Motor neuron (in vitro differentiated cells): ENCODE measurements at regions not wholly inside any gene's neighbourhood (a gene's known extent, or its start where the extent isn't known, plus 50 kb on each side); places are given as distances from the start of the nearest gene placed in this dataset.

ENCODE experiments used
- ATAC-seq, 8 experiments: fragments of 200-7000 bp; cut with Tn5 transposase; replicated peaks in 6 of 8; 2 replicates each; pipeline ENCODE4 v1.8.0; 2021; ENCODE audit warnings: mild to moderate bottlenecking in 8 of 8, moderate library complexity in 8 of 8
- H3K27ac ChIP-seq, 2 donors: fragments of 250-450 bp; sonication (Bioruptor Pico); 2 replicates each; pipeline ENCODE4 v1.9.0; 2021; ENCODE audit warnings: antibody characterized with exemption in 2 of 2, mild to moderate bottlenecking in 2 of 2, moderate library complexity in 1 of 2
- H3K4me1 ChIP-seq, 2 donors: fragments of 250-450 bp; sonication (Bioruptor Pico); replicated peaks in 1 of 2; 2 replicates each; pipeline ENCODE4 v1.6.1; 2021; ENCODE audit warnings: antibody characterized with exemption in 2 of 2, mild to moderate bottlenecking in 2 of 2, moderate library complexity in 1 of 2
- H3K4me3 ChIP-seq, 5 donors: fragments of 250-450 bp; sonication (Bioruptor Pico); 2 replicates each; pipeline ENCODE4 v1.9.0; 2021; ENCODE audit warnings: antibody characterized with exemption in 5 of 5, mild to moderate bottlenecking in 5 of 5, moderate library complexity in 4 of 5
- WGBS, 10 experiments: fragments of 450-650 bp; shearing (Covaris generic); methylation state at CpG; one replicate each; pipeline ENCODE4 v1.0.0; 2022; 5-methylcytosine and 5-hydroxymethylcytosine counted together
- in situ Hi-C, 9 experiments: fragments of 400-800 bp; cut with MboI; loops; one replicate each; pipeline ENCODE4 v1.15.0; 2021; ENCODE audit warnings: low sequenced_read_pairs in 9 of 9, low pct_unique_long_range_greater_than_20kb in 2 of 9; ENCODE audit not compliant: unreplicated experiment in 9 of 9

GRCh38 chr14:53709381-53709780, 247.2 kb downstream of the BMP4 start:
- H3K4me3 ChIP-seq: no peak overlapping the region
- in situ Hi-C loops: no loop called here
- ATAC-seq: no peak
- H3K27ac ChIP-seq: no peak overlapping the region
- H3K4me1 ChIP-seq: no peaks in the 10 kb centered on the region
- WGBS, 10 experiments: 100% methylated on average over 1 of the region's 3 CpGs; no CpG with 5 or more reads in 9 of the 10 experiments

GRCh38 chr14:53703457-53703856, 253.2 kb downstream of the BMP4 start:
- H3K4me1 ChIP-seq: no peaks in the 10 kb centered on the region
- ATAC-seq: no peak
- in situ Hi-C loops: no loop called here
- H3K27ac ChIP-seq: no peak overlapping the region
- no peak overlapping the region for H3K4me3 ChIP-seq

- no peak for ATAC-seq
- no peaks in the 10 kb centered on the region for H3K4me1 ChIP-seq
- in situ Hi-C loops: no loop called here
- no peak overlapping the region for H3K4me3 ChIP-seq
- H3K27ac ChIP-seq: no peak overlapping the region
- WGBS, 10 experiments: 0 to 95% (median 54%) methylated on average over 1 to 3 of the region's 3 CpGs
These were observed 255.3 kb downstream of the BMP4 start for GRCh38 chr14:53701108-53701875.

- no peaks in the 10 kb centered on the region for H3K4me1 ChIP-seq
These were observed 260.2 kb downstream of the BMP4 start for GRCh38 chr14:53696217-53696965.

GRCh38 chr14:53695692-53696214, 260.9 kb downstream of the BMP4 start:
- in situ Hi-C loops: no loop called here
- H3K4me1 ChIP-seq: no peaks in the 10 kb centered on the region
- peak in 2 of 8 experiments; percentile 15 to 53 for ATAC-seq
- H3K4me3 ChIP-seq: no peak overlapping the region
- WGBS, 10 experiments: 71 to 94% (median 85%) methylated on average over 1 to 2 of the region's 2 CpGs; no CpG with 5 or more reads in 3 of the 10 experiments
- no peak overlapping the region for H3K27ac ChIP-seq

More at GRCh38 chr14:53696217-53696965, 260.2 kb downstream of the BMP4 start:
- H3K27ac ChIP-seq: no peak overlapping the region
- 47 to 100% (median 81%) methylated on average over 1 to 3 of the region's 3 CpGs; no CpG with 5 or more reads in 1 of the 10 experiments for WGBS, 10 experiments
- peak in 1 of 8 experiments; percentile 47 for ATAC-seq
- H3K4me3 ChIP-seq: no peak overlapping the region
- in situ Hi-C loops: no loop called here

- in situ Hi-C loops: no loop called here
- 40 to 100% (median 67%) methylated on average over 1 of the region's 1 CpG; no CpG with 5 or more reads in 3 of the 10 experiments for WGBS, 10 experiments
- Histone ChIP-seq H3K27ac (no peak overlapping the region), H3K4me1 (no peaks in the 10 kb centered on the region), H3K4me3 (no peak overlapping the region)
- peak in 6 of 8 experiments; percentile 62 to 97 (median 74) for ATAC-seq
These were observed 263.7 kb downstream of the BMP4 start for GRCh38 chr14:53692885-53693284.

GRCh38 chr14:53692451-53692850, 264.2 kb downstream of the BMP4 start:
- H3K4me3 ChIP-seq: no peak overlapping the region
- ATAC-seq: peak in 2 of 8 experiments; percentile 4 to 9
- WGBS, 10 experiments: 53 to 100% (median 84%) methylated on average over 2 to 5 of the region's 5 CpGs; no CpG with 5 or more reads in 1 of the 10 experiments
- in situ Hi-C loops: no loop called here
- no peaks in the 10 kb centered on the region for H3K4me1 ChIP-seq
- H3K27ac ChIP-seq: no peak overlapping the region

- Histone ChIP-seq H3K4me3 (no peak overlapping the region), H3K4me1 (no peaks in the 10 kb centered on the region), H3K27ac (no peak overlapping the region)
- ATAC-seq: no peak
- in situ Hi-C loops: no loop called here
- WGBS, 10 experiments: 41 to 88% (median 71%) methylated on average over 2 to 5 of the region's 5 CpGs
These were observed 273.4 kb downstream of the BMP4 start for GRCh38 chr14:53683229-53683628.

- 22 to 100% (median 93%) methylated on average over 1 to 2 of the region's 2 CpGs; no CpG with 5 or more reads in 3 of the 10 experiments for WGBS, 10 experiments
- no peak for ATAC-seq
- Histone ChIP-seq H3K4me1 (no peaks in the 10 kb centered on the region), H3K4me3 (no peak overlapping the region), H3K27ac (no peak overlapping the region)
- in situ Hi-C loops: no loop called here
These were observed 284.1 kb downstream of the BMP4 start for GRCh38 chr14:53672526-53672925.

GRCh38 chr14:53670701-53671100, 285.9 kb downstream of the BMP4 start:
- no peaks in the 10 kb centered on the region for H3K4me1 ChIP-seq
- H3K4me3 ChIP-seq: no peak overlapping the region
- in situ Hi-C loops: no loop called here
- ATAC-seq: peak in 5 of 8 experiments; percentile 27 to 95 (median 81)
- no peak overlapping the region for H3K27ac ChIP-seq

- 0 to 100% (median 62%) methylated on average over 1 to 5 of the region's 5 CpGs; no CpG with 5 or more reads in 1 of the 10 experiments for WGBS, 10 experiments
- in situ Hi-C loops: no loop called here
- Histone ChIP-seq H3K27ac (no peak overlapping the region), H3K4me3 (no peak overlapping the region), H3K4me1 (no peaks in the 10 kb centered on the region)
- ATAC-seq: no peak
These were observed 287.7 kb downstream of the BMP4 start for GRCh38 chr14:53668897-53669296.

- ATAC-seq: peak in 3 of 8 experiments; percentile 32 to 71 (median 39)
- Histone ChIP-seq H3K4me1 (no peaks in the 10 kb centered on the region), H3K4me3 (no peak overlapping the region), H3K27ac (no peak overlapping the region)
- 0 to 100% (median 50%) methylated on average over 1 to 3 of the region's 3 CpGs for WGBS, 10 experiments
- in situ Hi-C loops: no loop called here
These were observed 292.9 kb downstream of the BMP4 start for GRCh38 chr14:53663709-53664108.

GRCh38 chr14:53655080-53655785, 301.4 kb downstream of the BMP4 start:
- 7 to 94% (median 78%) methylated on average over 1 to 3 of the region's 3 CpGs; no CpG with 5 or more reads in 1 of the 10 experiments for WGBS, 10 experiments
- no peak for ATAC-seq
- in situ Hi-C loops: no loop called here

More at GRCh38 chr14:53655080-53655785, 301.4 kb downstream of the BMP4 start:
- Histone ChIP-seq H3K4me3 (no peak overlapping the region), H3K4me1 (no peaks in the 10 kb centered on the region), H3K27ac (no peak overlapping the region)
